ENCODE measurements at regions not wholly inside any gene's neighbourhood (a gene's known extent, or its start where the extent isn't known, plus 50 kb on each side); places are given as distances from the start of the nearest gene placed in this dataset.

DNA sequence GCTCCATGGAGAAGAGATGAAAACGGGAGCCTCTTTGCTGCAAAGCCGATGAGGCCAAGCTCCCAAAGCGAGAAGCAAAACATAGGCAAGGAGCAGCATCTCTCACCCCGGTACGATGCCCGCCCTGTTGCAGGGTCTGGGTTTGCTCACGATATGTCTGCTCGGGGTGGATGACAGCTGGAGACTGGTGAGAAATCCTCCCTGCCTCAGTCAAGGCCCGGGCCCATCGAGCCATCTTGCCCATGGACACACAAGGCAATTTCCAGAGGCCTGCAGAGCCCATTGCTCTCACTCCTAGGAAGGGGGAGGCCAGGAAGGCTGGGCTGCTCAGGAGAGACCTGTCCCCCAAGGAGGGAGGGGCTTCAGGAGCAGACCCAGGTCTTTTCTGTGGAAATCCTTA is 391.7 kb upstream of the SHH start:
- Histone ChIP-seq H2AFZ (ENCODE audit: low read length) (no peak overlapping the region), H3K79me2 (ENCODE audit: insufficient read depth, low read length) (no peaks in the 10 kb centered on the region), H3K27ac (ENCODE audit: extremely low read length, insufficient read depth, low read length) (no peak overlapping the region), H3K4me3 (replicated peaks in 1 of 3; ENCODE audit: insufficient read depth in 1 of 3, low read depth in 2 of 3, low read length in 3 of 3) (no peak overlapping the region), H3K27me3 (ENCODE audit: control insufficient read depth in 1 of 2, insufficient read depth in 2 of 2, low read length in 2 of 2) (peaks cover 5 to 81% of the 10 kb centered on the region in 2 experiments; a peak in 3 of 5 replicates), H3K9ac (ENCODE audit: insufficient read depth, low read depth, low read length) (no peak overlapping the region), H3K4me1 (ENCODE audit: insufficient read depth, low read length) (no peaks in the 10 kb centered on the region), H3K9me3 (ENCODE audit: low read length) (no peaks in the 10 kb centered on the region), H3K36me3 (replicated peaks in 1 of 2; ENCODE audit: control insufficient read depth in 1 of 2, insufficient read depth in 2 of 2, low read length in 2 of 2) (no peaks in the 10 kb centered on the region), H3K4me2 (ENCODE audit: low read depth, low read length) (no peak overlapping the region), H4K20me1 (ENCODE audit: insufficient read depth, low read length) (no peaks in the 10 kb centered on the region)
- 57% methylated on average over 6 of the region's 10 CpGs for WGBS (ENCODE audit: low lambda C conversion rate)
- BruUV-seq (replicated peaks), result no TSS peak
- in situ Hi-C loops (cut with HindIII; ENCODE audit: extremely low pct_ligation_motif_present, low pct_unique_long_range_greater_than_20kb) (no loop called here), intact Hi-C loops (cut with micrococcal nuclease; ENCODE audit: unreplicated experiment) (no loop called here)
- ATAC-seq (no peak), DNase-seq (ENCODE audit: low spot score) (no peak), FAIRE-seq (no peak)
- ChIA-PET POLR2A (no interaction called here), CTCF (ENCODE audit: low intra/inter-chr PET ratio, low total read pairs) (no interaction called here)
- TF ChIP-seq MED13 (CRISPR knock-in tag; IDR thresholded peaks at IDR 0.05) (no peak), KAT7 (CRISPR knock-in tag; IDR thresholded peaks at IDR 0.05; ENCODE audit: borderline replicate concordance) (no peak), YEATS4 (CRISPR knock-in tag; IDR thresholded peaks at IDR 0.05; ENCODE audit: borderline replicate concordance) (no peak), ZEB1 (IDR thresholded peaks at IDR 0.05; ENCODE audit: insufficient replicate concordance, low read depth) (no peak), ASH2L (IDR thresholded peaks at IDR 0.05; ENCODE audit: insufficient read length, low read depth, low read length) (no peak), KDM5A (IDR thresholded peaks at IDR 0.05; ENCODE audit: borderline replicate concordance, low read length) (no peak), ZFP36 (IDR thresholded peaks at IDR 0.05; ENCODE audit: borderline replicate concordance, low read depth, low read length, partially characterized antibody) (no peak), ZNF44 (CRISPR knock-in tag; IDR thresholded peaks at IDR 0.05) (no peak), SRSF4 (IDR thresholded peaks at IDR 0.05; ENCODE audit: low read depth, low read length, poor library complexity, severe bottlenecking) (no peak), ZNF143 (CRISPR knock-in tag; IDR thresholded peaks at IDR 0.05) (no peak), ZMYM2 (CRISPR knock-in tag; IDR thresholded peaks at IDR 0.05) (no peak), NR2C2 (CRISPR knock-in tag; IDR thresholded peaks at IDR 0.05; ENCODE audit: borderline replicate concordance) (no peak), MXI1 (IDR thresholded peaks at IDR 0.05; ENCODE audit: borderline replicate concordance, low read depth, low read length) (no peak)
- TF ChIP-seq, protein P1, sequence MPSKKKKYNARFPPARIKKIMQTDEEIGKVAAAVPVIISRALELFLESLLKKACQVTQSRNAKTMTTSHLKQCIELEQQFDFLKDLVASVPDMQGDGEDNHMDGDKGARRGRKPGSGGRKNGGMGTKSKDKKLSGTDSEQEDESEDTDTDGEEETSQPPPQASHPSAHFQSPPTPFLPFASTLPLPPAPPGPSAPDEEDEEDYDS (CRISPR knock-in tag; IDR thresholded peaks at IDR 0.05), result no peak
- TF ChIP-seq, protein P2, sequence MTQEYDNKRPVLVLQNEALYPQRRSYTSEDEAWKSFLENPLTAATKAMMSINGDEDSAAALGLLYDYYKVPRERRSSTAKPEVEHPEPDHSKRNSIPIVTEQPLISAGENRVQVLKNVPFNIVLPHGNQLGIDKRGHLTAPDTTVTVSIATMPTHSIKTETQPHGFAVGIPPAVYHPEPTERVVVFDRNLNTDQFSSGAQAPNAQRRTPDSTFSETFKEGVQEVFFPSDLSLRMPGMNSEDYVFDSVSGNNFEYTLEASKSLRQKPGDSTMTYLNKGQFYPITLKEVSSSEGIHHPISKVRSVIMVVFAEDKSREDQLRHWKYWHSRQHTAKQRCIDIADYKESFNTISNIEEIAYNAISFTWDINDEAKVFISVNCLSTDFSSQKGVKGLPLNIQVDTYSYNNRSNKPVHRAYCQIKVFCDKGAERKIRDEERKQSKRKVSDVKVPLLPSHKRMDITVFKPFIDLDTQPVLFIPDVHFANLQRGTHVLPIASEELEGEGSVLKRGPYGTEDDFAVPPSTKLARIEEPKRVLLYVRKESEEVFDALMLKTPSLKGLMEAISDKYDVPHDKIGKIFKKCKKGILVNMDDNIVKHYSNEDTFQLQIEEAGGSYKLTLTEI (CRISPR knock-in tag; conservative IDR thresholded peaks at IDR 0.05), result no peak
- TF ChIP-seq, protein P3, sequence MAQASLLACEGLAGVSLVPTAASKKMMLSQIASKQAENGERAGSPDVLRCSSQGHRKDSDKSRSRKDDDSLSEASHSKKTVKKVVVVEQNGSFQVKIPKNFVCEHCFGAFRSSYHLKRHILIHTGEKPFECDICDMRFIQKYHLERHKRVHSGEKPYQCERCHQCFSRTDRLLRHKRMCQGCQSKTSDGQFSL (CRISPR knock-in tag; IDR thresholded peaks at IDR 0.05), result no peak

Data from HepG2 (cell line).